Lower leg skin (tissue), 4 donors: ENCODE measurements at regions not wholly inside any gene's neighbourhood (a gene's known extent, or its start where the extent isn't known, plus 50 kb on each side); places are given as distances from the start of the nearest gene placed in this dataset.

ENCODE experiments used
- DNase-seq, 2 donors: peaks; one replicate each; pipeline ENCODE4 v3.0.0-alpha.2; 2019; ENCODE audit warnings: low spot score in 2 of 2
- H3K4me3 ChIP-seq: fragments of 200-600 bp; sonication (generic); 2 replicates; pipeline ENCODE4 v1.5.1; 2017; ENCODE audit warnings: mild to moderate bottlenecking, low read depth; ENCODE audit not compliant: poor library complexity, severe bottlenecking
- CTCF ChIP-seq, 3 donors: fragments of 450-650 bp; IDR thresholded peaks; one replicate each; pipeline ENCODE4 v1.5.1; 2016; ENCODE audit warnings: antibody characterized with exemption in 3 of 3, mild to moderate bottlenecking in 3 of 3, moderate library complexity in 2 of 3
- POLR2A ChIP-seq, 2 donors: fragments of 450-650 bp; IDR thresholded peaks; one replicate each; pipeline ENCODE4 v1.6.1; 2016 to 2017; ENCODE audit warnings: antibody characterized with exemption in 2 of 2, mild to moderate bottlenecking in 1 of 2, moderate library complexity in 1 of 2
- WGBS, 2 donors: methylation state at CpG; one replicate each; pipeline ENCODE4 v1.1.5; 2018; 5-methylcytosine and 5-hydroxymethylcytosine counted together
- intact Hi-C: fragments of 100-400 bp; cut with DNase I; formaldehyde crosslinking; loops from one replicate; pipeline ENCODE4 v1.15.0; 2023; ENCODE audit warnings: low total_unique reads

- TF ChIP-seq CTCF (IDR thresholded peaks at IDR 0.05) (no peak), POLR2A (IDR thresholded peaks at IDR 0.05) (no peak)
- WGBS, 2 donors: 84 to 87% methylated on average over 6 of the region's 6 CpGs
- no peak overlapping the region for H3K4me3 ChIP-seq
- no peak for DNase-seq
- intact Hi-C loops: no loop called here
Measured at GRCh38 chr13:106819413-106820180, 251.7 kb upstream of the ARGLU1 start.

GRCh38 chr13:106818971-106819370, 251.0 kb upstream of the ARGLU1 start:
- whole genome bisulfite sequencing, 2 donors: 66 to 74% methylated on average over 3 of the region's 3 CpGs
- H3K4me3 ChIP-seq: no peak overlapping the region
- no peak for TF ChIP-seq POLR2A (IDR thresholded peaks at IDR 0.05)
- intact Hi-C loops: no loop called here
- DNase-seq: no peak

- intact Hi-C loops: no loop called here
- WGBS, 2 donors: 57 to 69% methylated on average over 1 of the region's 1 CpG
- TF ChIP-seq CTCF (IDR thresholded peaks at IDR 0.05) (no peak), POLR2A (IDR thresholded peaks at IDR 0.05) (no peak)
Measured at GRCh38 chr13:106815545-106815944, 247.6 kb upstream of the ARGLU1 start.

GRCh38 chr13:106814463-106814862, 246.5 kb upstream of the ARGLU1 start:
- TF ChIP-seq POLR2A (IDR thresholded peaks at IDR 0.05) (no peak), CTCF (IDR thresholded peaks at IDR 0.05) (no peak)
- intact Hi-C loops: no loop called here
- 50 to 59% methylated on average over 1 of the region's 1 CpG for WGBS, 2 donors
- no peak overlapping the region for H3K4me3 ChIP-seq
- no peak for DNase-seq

More at GRCh38 chr13:106815545-106815944, 247.6 kb upstream of the ARGLU1 start:
- no peak overlapping the region for H3K4me3 ChIP-seq
- no peak for DNase-seq

- 74 to 84% methylated on average over 3 of the region's 3 CpGs for WGBS, 2 donors
- intact Hi-C loops: no loop called here
- no peak for DNase-seq
- no peak overlapping the region for H3K4me3 ChIP-seq
- no peak for TF ChIP-seq POLR2A (IDR thresholded peaks at IDR 0.05)
- no peak for TF ChIP-seq CTCF (IDR thresholded peaks at IDR 0.05)
Measured at GRCh38 chr13:106810069-106810468, 242.1 kb upstream of the ARGLU1 start.

- intact Hi-C loops: no loop called here
Measured at GRCh38 chr13:106804991-106805390, 237.1 kb upstream of the ARGLU1 start.

More at GRCh38 chr13:106804991-106805390, 237.1 kb upstream of the ARGLU1 start:
- WGBS, 2 donors: 77 to 81% methylated on average over 3 of the region's 3 CpGs
- DNase-seq: no peak
- TF ChIP-seq CTCF (IDR thresholded peaks at IDR 0.05) (no peak), POLR2A (IDR thresholded peaks at IDR 0.05) (no peak)
- no peak overlapping the region for H3K4me3 ChIP-seq
